CD4-positive, alpha-beta T cell (primary cell): ENCODE measurements at regions not wholly inside any gene's neighbourhood (a gene's known extent, or its start where the extent isn't known, plus 50 kb on each side); places are given as distances from the start of the nearest gene placed in this dataset.

ENCODE experiments used
- ATAC-seq: fragments of 200-7000 bp; cut with Tn5 transposase; one replicate; pipeline ENCODE4 v1.10.0; 2022; ENCODE audit warnings: mild to moderate bottlenecking; ENCODE audit not compliant: poor library complexity
- CTCF ChIA-PET: fragments of 350-600 bp; sonication (Branson Sonifier 250); formaldehyde crosslinking; loops from one replicate; lab custom pipeline; 2021; ENCODE audit warnings: antibody characterized with exemption, inconsistent platforms; lab: Charles Lee
- POLR2A ChIA-PET: fragments of 350-600 bp; sonication (Branson Sonifier 250); formaldehyde crosslinking; loops from one replicate; lab custom pipeline; 2021; ENCODE audit warnings: antibody characterized with exemption, inconsistent platforms; lab: Charles Lee
- DNase-seq, 14 experiments: peaks; one replicate each; pipeline ENCODE4 v3.0.0-alpha.2; 2013 to 2020; ENCODE audit warnings: mixed read lengths in 2 of 14
- H3K27ac ChIP-seq, 2 donors: one replicate each; pipeline versions ENCODE4 v1.5.1 to v1.7.0; 2013; ENCODE audit warnings: low read length in 2 of 2, low read depth in 1 of 2, mild to moderate bottlenecking in 1 of 2
- H3K27me3 ChIP-seq, 2 experiments: 1 replicate in 1 of 2; 2 replicates in 1 of 2; pipeline versions ENCODE4 v1.6.1 to v1.7.0; 2013; ENCODE audit warnings: low read length in 2 of 2, control low read depth in 1 of 2, mild to moderate bottlenecking in 1 of 2, moderate library complexity in 1 of 2; ENCODE audit not compliant: insufficient read depth in 2 of 2, control insufficient read depth in 1 of 2
- H3K36me3 ChIP-seq: one replicate; pipeline ENCODE4 v1.6.1; 2013; ENCODE audit warnings: low read length, control low read depth; ENCODE audit not compliant: insufficient read depth
- H3K4me1 ChIP-seq: one replicate; pipeline ENCODE4 v1.6.1; 2013; ENCODE audit warnings: low read length, control low read depth; ENCODE audit not compliant: insufficient read depth
- H3K4me3 ChIP-seq: one replicate; pipeline ENCODE4 v1.5.1; 2013; ENCODE audit warnings: mild to moderate bottlenecking, low read length, moderate library complexity
- H3K9me3 ChIP-seq, 2 experiments: 1 replicate in 1 of 2; 2 replicates in 1 of 2; pipeline versions ENCODE4 v1.6.1 to v1.7.0; 2013; ENCODE audit warnings: low read length in 2 of 2, mild to moderate bottlenecking in 2 of 2, control low read depth in 1 of 2, moderate library complexity in 1 of 2; ENCODE audit not compliant: control insufficient read depth in 1 of 2, insufficient read depth in 1 of 2
- H3K27ac Mint-ChIP-seq: one replicate; pipeline ENCODE4 v1.8.0; 2020; ENCODE audit warnings: mixed read lengths
- H3K27me3 Mint-ChIP-seq: one replicate; pipeline ENCODE4 v1.8.0; 2021; ENCODE audit warnings: mixed read lengths
- H3K36me3 Mint-ChIP-seq: one replicate; pipeline ENCODE4 v1.8.0; 2021; ENCODE audit warnings: low read depth, mixed read lengths
- H3K4me1 Mint-ChIP-seq: one replicate; pipeline ENCODE4 v1.8.0; 2021; ENCODE audit warnings: low read depth, mixed read lengths
- H3K4me3 Mint-ChIP-seq: one replicate; pipeline ENCODE4 v1.8.0; 2020; ENCODE audit warnings: mild to moderate bottlenecking, mixed read lengths
- H3K9me3 Mint-ChIP-seq: one replicate; pipeline ENCODE4 v1.8.0; 2020; ENCODE audit warnings: mixed read lengths
- intact Hi-C, 2 experiments: fragments of 100-400 bp; cut with DNase I in 1 of 2; cut with micrococcal nuclease in 1 of 2; formaldehyde crosslinking; loops; one replicate each; pipeline versions ENCODE4 v1.15.1 to v1.9.0; 2023 to 2025; cut with DNase I, micrococcal nuclease
- TF ChIP-seq, protein P1 (sequence below): fragments of 200-600 bp; IDR thresholded peaks from one replicate; pipeline ENCODE4 v1.8.0; 2022; ENCODE audit warnings: antibody characterized with exemption, mild to moderate bottlenecking

DNA sequence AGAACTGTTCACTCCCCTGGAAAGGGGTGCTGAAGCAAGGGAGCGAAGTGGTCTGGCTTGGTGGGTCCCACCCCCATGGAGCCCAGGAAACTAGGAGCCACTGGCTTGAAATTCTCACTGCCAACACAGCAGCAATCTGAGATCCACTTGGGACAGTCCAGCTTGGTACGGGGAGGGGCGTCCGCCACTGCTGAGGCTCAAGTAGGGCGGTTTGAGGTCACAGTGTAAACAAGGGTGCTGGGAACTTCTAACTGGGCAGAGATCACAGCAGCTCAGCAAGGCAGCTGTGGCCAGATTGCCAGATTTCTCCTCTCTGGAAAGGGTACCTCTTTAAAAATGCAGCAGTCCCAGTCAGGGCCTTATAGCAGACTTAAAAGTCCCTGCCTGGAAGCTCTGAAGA lies 53.9 kb upstream of the GALNTL6 start:
- Mint-ChIP-seq H3K9me3 (peaks cover 14% of the 10 kb centered on the region), H3K4me3 (no peak overlapping the region), H3K36me3 (no peaks in the 10 kb centered on the region), H3K27me3 (no peaks in the 10 kb centered on the region), H3K4me1 (no peaks in the 10 kb centered on the region), H3K27ac (no peak overlapping the region)
- H3K9me3 ChIP-seq, result peaks cover 0 to 16% of the 10 kb centered on the region in 2 experiments
- intact Hi-C loops, result no loop called here
- no peaks in the 10 kb centered on the region for H3K36me3 ChIP-seq
- TF ChIP-seq, protein P1, sequence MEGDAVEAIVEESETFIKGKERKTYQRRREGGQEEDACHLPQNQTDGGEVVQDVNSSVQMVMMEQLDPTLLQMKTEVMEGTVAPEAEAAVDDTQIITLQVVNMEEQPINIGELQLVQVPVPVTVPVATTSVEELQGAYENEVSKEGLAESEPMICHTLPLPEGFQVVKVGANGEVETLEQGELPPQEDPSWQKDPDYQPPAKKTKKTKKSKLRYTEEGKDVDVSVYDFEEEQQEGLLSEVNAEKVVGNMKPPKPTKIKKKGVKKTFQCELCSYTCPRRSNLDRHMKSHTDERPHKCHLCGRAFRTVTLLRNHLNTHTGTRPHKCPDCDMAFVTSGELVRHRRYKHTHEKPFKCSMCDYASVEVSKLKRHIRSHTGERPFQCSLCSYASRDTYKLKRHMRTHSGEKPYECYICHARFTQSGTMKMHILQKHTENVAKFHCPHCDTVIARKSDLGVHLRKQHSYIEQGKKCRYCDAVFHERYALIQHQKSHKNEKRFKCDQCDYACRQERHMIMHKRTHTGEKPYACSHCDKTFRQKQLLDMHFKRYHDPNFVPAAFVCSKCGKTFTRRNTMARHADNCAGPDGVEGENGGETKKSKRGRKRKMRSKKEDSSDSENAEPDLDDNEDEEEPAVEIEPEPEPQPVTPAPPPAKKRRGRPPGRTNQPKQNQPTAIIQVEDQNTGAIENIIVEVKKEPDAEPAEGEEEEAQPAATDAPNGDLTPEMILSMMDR, result no peak
- no peak for DNase-seq
- H3K4me1 ChIP-seq, result no peaks in the 10 kb centered on the region
- no peak overlapping the region for H3K4me3 ChIP-seq
- H3K27me3 ChIP-seq, result no peaks in the 10 kb centered on the region
- POLR2A ChIA-PET, result no interaction called here
- H3K27ac ChIP-seq, result no peak overlapping the region
- ATAC-seq, result no peak
- CTCF ChIA-PET, result no interaction called here

GRCh38 chr4:171751538-171751937 lies 61.7 kb upstream of the GALNTL6 start:
- intact Hi-C loops, result no loop called here
- no peaks in the 10 kb centered on the region for H3K4me1 ChIP-seq
- Mint-ChIP-seq H3K27ac (no peak overlapping the region), H3K4me1 (no peaks in the 10 kb centered on the region), H3K9me3 (peaks cover 4% of the 10 kb centered on the region), H3K4me3 (no peak overlapping the region), H3K27me3 (no peaks in the 10 kb centered on the region), H3K36me3 (no peaks in the 10 kb centered on the region)
- no peak overlapping the region for H3K27ac ChIP-seq
- ATAC-seq (no peak), DNase-seq (no peak)
- H3K9me3 ChIP-seq, result peaks cover 0 to 9% of the 10 kb centered on the region in 2 experiments
- no peak overlapping the region for H3K4me3 ChIP-seq
- no peaks in the 10 kb centered on the region for H3K27me3 ChIP-seq
- POLR2A ChIA-PET, result no interaction called here
- no peaks in the 10 kb centered on the region for H3K36me3 ChIP-seq
- CTCF ChIA-PET, result no interaction called here
- TF ChIP-seq, protein P1, result no peak

GRCh38 chr4:171746418-171746817 lies 66.8 kb upstream of the GALNTL6 start:
- no peak for DNase-seq
- Histone ChIP-seq H3K27ac (no peak overlapping the region), H3K4me3 (no peak overlapping the region), H3K4me1 (no peaks in the 10 kb centered on the region), H3K9me3 (peaks cover 0 to 9% of the 10 kb centered on the region in 2 experiments), H3K36me3 (no peaks in the 10 kb centered on the region), H3K27me3 (no peaks in the 10 kb centered on the region)
- intact Hi-C loops, result no loop called here
- Mint-ChIP-seq H3K27ac (no peak overlapping the region), H3K9me3 (peaks cover 5% of the 10 kb centered on the region), H3K4me3 (no peak overlapping the region), H3K4me1 (no peaks in the 10 kb centered on the region), H3K27me3 (no peaks in the 10 kb centered on the region), H3K36me3 (no peaks in the 10 kb centered on the region)
- ChIA-PET POLR2A (no interaction called here), CTCF (no interaction called here)
- TF ChIP-seq, protein P1, result no peak
- no peak for ATAC-seq
